ENCODE measurements at regions not wholly inside any gene's neighbourhood (a gene's known extent, or its start where the extent isn't known, plus 50 kb on each side); places are given as distances from the start of the nearest gene placed in this dataset.

DNA sequence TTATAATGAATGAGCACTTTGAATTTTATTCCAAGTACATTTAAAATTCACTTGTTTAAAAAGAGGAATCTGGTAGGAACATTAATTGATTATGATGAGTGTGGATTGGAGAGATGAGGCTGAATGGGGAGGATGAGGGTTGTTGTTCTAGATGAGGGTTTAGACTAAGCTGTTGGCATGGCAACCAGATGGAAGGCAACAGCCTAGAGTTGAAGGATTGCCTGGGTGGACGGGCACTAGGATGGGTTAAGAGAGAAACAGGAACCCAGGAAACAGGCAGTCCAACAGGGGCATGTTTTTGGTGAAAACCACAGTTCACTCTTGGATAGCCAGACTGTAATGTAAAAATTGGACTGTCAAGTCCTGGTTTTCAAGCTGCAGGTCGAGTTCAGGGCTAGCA lies 125.5 kb downstream of the CHRM3 start:
- TF ChIP-seq, protein P1, sequence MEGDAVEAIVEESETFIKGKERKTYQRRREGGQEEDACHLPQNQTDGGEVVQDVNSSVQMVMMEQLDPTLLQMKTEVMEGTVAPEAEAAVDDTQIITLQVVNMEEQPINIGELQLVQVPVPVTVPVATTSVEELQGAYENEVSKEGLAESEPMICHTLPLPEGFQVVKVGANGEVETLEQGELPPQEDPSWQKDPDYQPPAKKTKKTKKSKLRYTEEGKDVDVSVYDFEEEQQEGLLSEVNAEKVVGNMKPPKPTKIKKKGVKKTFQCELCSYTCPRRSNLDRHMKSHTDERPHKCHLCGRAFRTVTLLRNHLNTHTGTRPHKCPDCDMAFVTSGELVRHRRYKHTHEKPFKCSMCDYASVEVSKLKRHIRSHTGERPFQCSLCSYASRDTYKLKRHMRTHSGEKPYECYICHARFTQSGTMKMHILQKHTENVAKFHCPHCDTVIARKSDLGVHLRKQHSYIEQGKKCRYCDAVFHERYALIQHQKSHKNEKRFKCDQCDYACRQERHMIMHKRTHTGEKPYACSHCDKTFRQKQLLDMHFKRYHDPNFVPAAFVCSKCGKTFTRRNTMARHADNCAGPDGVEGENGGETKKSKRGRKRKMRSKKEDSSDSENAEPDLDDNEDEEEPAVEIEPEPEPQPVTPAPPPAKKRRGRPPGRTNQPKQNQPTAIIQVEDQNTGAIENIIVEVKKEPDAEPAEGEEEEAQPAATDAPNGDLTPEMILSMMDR (IDR thresholded peaks at IDR 0.05; ENCODE audit: insufficient read depth, low read length, poor library complexity, severe bottlenecking), result no peak
- TF ChIP-seq EZH2phosphoT487 (conservative IDR thresholded peaks at IDR 0.05; ENCODE audit: low read length), result no peak
